A549 (cell line): ENCODE measurements at regions not wholly inside any gene's neighbourhood (a gene's known extent, or its start where the extent isn't known, plus 50 kb on each side); places are given as distances from the start of the nearest gene placed in this dataset.

Experiments used
- CHD4 ChIP-seq: fragments of 200-600 bp; sonication (generic); IDR thresholded peaks from 2 replicates; pipeline ENCODE4 v1.6.1; 2016; ENCODE audit warnings: antibody characterized with exemption, mild to moderate bottlenecking, borderline replicate concordance
- CTCF ChIP-seq: fragments of >200 bp; sonication (Bioruptor Twin); formaldehyde crosslinking; IDR thresholded peaks from 3 replicates; pipeline ENCODE4 v1.5.1; 2016
- EP300 ChIP-seq, 2 experiments: fragments of >200 bp; sonication (Bioruptor Twin); formaldehyde crosslinking; IDR thresholded peaks; 2 replicates in 1 of 2; 3 replicates in 1 of 2; pipeline ENCODE4 v1.6.1; 2016 to 2017
- HDAC2 ChIP-seq: fragments of 200-600 bp; sonication (generic); IDR thresholded peaks from 2 replicates; pipeline ENCODE4 v1.6.1; 2016
- POLR2A ChIP-seq: IDR thresholded peaks from 2 replicates; pipeline ENCODE4 v1.6.1; 2012; ENCODE audit warnings: mild to moderate bottlenecking, low read length
- RAD21 ChIP-seq, 2 experiments: fragments of >200 bp in 1 of 2; sonication (Bioruptor Twin) in 1 of 2; formaldehyde crosslinking in 1 of 2; IDR thresholded peaks in 1 of 2; conservative IDR thresholded peaks in 1 of 2; 2 replicates in 1 of 2; 3 replicates in 1 of 2; pipeline ENCODE4 v1.6.1; 2012 to 2018; ENCODE audit warnings: inconsistent platforms in 1 of 2
- RCOR1 ChIP-seq: fragments of 150-350 bp; IDR thresholded peaks from 2 replicates; pipeline ENCODE4 v1.6.1; 2014; ENCODE audit warnings: antibody characterized with exemption, low read length, low read depth
- RFX5 ChIP-seq: fragments of 450-650 bp; IDR thresholded peaks from 2 replicates; pipeline ENCODE4 v1.7.1; 2014; ENCODE audit warnings: antibody characterized with exemption, mild to moderate bottlenecking, moderate library complexity
- TF ChIP-seq, protein P1 (sequence below): fragments of 450-650 bp; IDR thresholded peaks from 2 replicates; pipeline ENCODE4 v1.6.1; 2014; ENCODE audit warnings: antibody characterized with exemption

GRCh38 chr12:105793421-105793820 lies 345.3 kb downstream of the NUAK1 start:
- TF ChIP-seq POLR2A (no peak), EP300 (IDR thresholded peaks at IDR 0.05) (no peak), RFX5 (no peak), CTCF (no peak), RAD21 (conservative IDR thresholded peaks at IDR 0.05 in 1 of 2, IDR thresholded peaks at IDR 0.05 in 1 of 2) (no peak), HDAC2 (no peak), CHD4 (no peak), RCOR1 (no peak)
- TF ChIP-seq, protein P1, sequence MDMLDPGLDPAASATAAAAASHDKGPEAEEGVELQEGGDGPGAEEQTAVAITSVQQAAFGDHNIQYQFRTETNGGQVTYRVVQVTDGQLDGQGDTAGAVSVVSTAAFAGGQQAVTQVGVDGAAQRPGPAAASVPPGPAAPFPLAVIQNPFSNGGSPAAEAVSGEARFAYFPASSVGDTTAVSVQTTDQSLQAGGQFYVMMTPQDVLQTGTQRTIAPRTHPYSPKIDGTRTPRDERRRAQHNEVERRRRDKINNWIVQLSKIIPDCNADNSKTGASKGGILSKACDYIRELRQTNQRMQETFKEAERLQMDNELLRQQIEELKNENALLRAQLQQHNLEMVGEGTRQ: no peak
